ENCODE measurements at regions not wholly inside any gene's neighbourhood (a gene's known extent, or its start where the extent isn't known, plus 50 kb on each side); places are given as distances from the start of the nearest gene placed in this dataset.

- no peak for DNase-seq
These were observed 236.8 kb upstream of the UBE2E2 start for GRCh38 chr3:22966349-22966748.

- no peak for DNase-seq
These were observed 233.9 kb upstream of the UBE2E2 start for GRCh38 chr3:22969276-22969675.

- no peak for DNase-seq
These were observed 231.6 kb upstream of the UBE2E2 start for GRCh38 chr3:22971497-22971896.

- DNase-seq: no peak
These were observed 226.1 kb upstream of the UBE2E2 start for GRCh38 chr3:22977042-22977441.

GRCh38 chr3:22977650-22978289, 225.4 kb upstream of the UBE2E2 start:
- no peak for DNase-seq

GRCh38 chr3:22979581-22979980, 223.5 kb upstream of the UBE2E2 start:
- DNase-seq: no peak

GRCh38 chr3:22980346-22980745, 222.8 kb upstream of the UBE2E2 start:
- DNase-seq: no peak

- no peak for DNase-seq
These were observed 222.0 kb upstream of the UBE2E2 start for GRCh38 chr3:22981166-22981565.

- DNase-seq: no peak
These were observed 221.3 kb upstream of the UBE2E2 start for GRCh38 chr3:22981861-22982260.

GRCh38 chr3:22982981-22983587, 220.0 kb upstream of the UBE2E2 start:
- DNase-seq: no peak

GRCh38 chr3:22986958-22987357, 216.2 kb upstream of the UBE2E2 start:
- DNase-seq: no peak

- DNase-seq: no peak
These were observed 214.6 kb upstream of the UBE2E2 start for GRCh38 chr3:22988566-22988965.

- DNase-seq: no peak
These were observed 213.4 kb upstream of the UBE2E2 start for GRCh38 chr3:22989716-22990115.

- DNase-seq: no peak
These were observed 212.6 kb upstream of the UBE2E2 start for GRCh38 chr3:22990291-22991200.

GRCh38 chr3:22994781-22995180, 208.3 kb upstream of the UBE2E2 start:
- no peak for DNase-seq

GRCh38 chr3:22996920-22997571, 206.1 kb upstream of the UBE2E2 start:
- no peak for DNase-seq

GRCh38 chr3:23000371-23000770, 202.8 kb upstream of the UBE2E2 start:
- DNase-seq: no peak

- no peak for DNase-seq
These were observed 201.0 kb upstream of the UBE2E2 start for GRCh38 chr3:23002151-23002550.

GRCh38 chr3:23002836-23003732, 200.0 kb upstream of the UBE2E2 start:
- DNase-seq: peak; percentile 50

GRCh38 chr3:23003733-23004046, 199.4 kb upstream of the UBE2E2 start:
- DNase-seq: no peak

- no peak for DNase-seq
These were observed 198.2 kb upstream of the UBE2E2 start for GRCh38 chr3:23004971-23005370.

- DNase-seq: no peak
These were observed 185.3 kb upstream of the UBE2E2 start for GRCh38 chr3:23017801-23018200.

Data from hindlimb muscle (tissue), 1 donor.